ENCODE measurements at regions not wholly inside any gene's neighbourhood (a gene's known extent, or its start where the extent isn't known, plus 50 kb on each side); places are given as distances from the start of the nearest gene placed in this dataset. TPM values are rescaled to one million over a fixed set of nuclear protein-coding genes. Genes with fewer than 3 reads are reported as not detected.

DNA sequence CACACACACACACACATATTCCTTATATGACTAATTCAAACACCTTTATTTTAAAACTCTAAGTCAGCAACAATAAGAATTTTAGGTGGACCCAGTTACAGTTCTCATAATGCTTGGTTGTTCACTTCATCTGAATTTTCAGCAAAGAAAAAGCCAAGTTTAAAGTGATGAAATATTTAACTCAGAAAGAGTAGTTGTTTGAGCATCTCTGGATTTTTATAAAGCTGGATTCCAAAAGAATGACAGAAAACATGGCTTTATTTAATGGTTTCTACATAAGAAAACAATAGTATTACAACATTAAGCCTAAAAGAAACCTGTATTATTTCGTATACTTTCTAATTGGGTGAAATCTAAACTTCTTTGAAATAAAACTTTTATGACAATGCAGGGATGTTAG lies 54.2 kb upstream of the ADAMTS5 start:
- H3K36me3 ChIP-seq (replicated peaks in 1 of 2; ENCODE audit: control insufficient read depth in 1 of 2, insufficient read depth in 2 of 2, low read length in 2 of 2) = no peaks in the 10 kb centered on the region
- H4K20me1 ChIP-seq (ENCODE audit: insufficient read depth, low read length) = no peaks in the 10 kb centered on the region
- no peak overlapping the region for H3K9ac ChIP-seq (ENCODE audit: insufficient read depth, low read length, poor library complexity, severe bottlenecking)
- no peaks in the 10 kb centered on the region for H3K4me1 ChIP-seq (ENCODE audit: control insufficient read depth in 1 of 2, insufficient read depth in 2 of 2, low read length in 2 of 2)
- H3K27me3 ChIP-seq (ENCODE audit: control insufficient read depth in 2 of 2, insufficient read depth in 2 of 2, low read length in 2 of 2) = no peaks in the 10 kb centered on the region
- Mint-ChIP-seq H3K4me3 (no peak overlapping the region), H3K4me1 (no peaks in the 10 kb centered on the region), H3K27me3 (ENCODE audit: low read depth in 3 of 3) (peaks cover 0 to 3% (median 3%) of the 10 kb centered on the region in 3 donors), H3K36me3 (no peaks in the 10 kb centered on the region), H3K9me3 (peaks cover 2 to 8% (median 4%) of the 10 kb centered on the region in 7 donors), H3K27ac (no peak overlapping the region)
- H3K9me3 ChIP-seq (replicated peaks in 1 of 2; ENCODE audit: control insufficient read depth in 1 of 2, insufficient read depth in 1 of 2, low read length in 2 of 2) = no peaks in the 10 kb centered on the region
- intact Hi-C loops (cut with micrococcal nuclease) = no loop called here
- TF ChIP-seq, protein P1, sequence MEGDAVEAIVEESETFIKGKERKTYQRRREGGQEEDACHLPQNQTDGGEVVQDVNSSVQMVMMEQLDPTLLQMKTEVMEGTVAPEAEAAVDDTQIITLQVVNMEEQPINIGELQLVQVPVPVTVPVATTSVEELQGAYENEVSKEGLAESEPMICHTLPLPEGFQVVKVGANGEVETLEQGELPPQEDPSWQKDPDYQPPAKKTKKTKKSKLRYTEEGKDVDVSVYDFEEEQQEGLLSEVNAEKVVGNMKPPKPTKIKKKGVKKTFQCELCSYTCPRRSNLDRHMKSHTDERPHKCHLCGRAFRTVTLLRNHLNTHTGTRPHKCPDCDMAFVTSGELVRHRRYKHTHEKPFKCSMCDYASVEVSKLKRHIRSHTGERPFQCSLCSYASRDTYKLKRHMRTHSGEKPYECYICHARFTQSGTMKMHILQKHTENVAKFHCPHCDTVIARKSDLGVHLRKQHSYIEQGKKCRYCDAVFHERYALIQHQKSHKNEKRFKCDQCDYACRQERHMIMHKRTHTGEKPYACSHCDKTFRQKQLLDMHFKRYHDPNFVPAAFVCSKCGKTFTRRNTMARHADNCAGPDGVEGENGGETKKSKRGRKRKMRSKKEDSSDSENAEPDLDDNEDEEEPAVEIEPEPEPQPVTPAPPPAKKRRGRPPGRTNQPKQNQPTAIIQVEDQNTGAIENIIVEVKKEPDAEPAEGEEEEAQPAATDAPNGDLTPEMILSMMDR (IDR thresholded peaks at IDR 0.05) = no peak
- H3K4me3 ChIP-seq (replicated peaks in 1 of 3; ENCODE audit: low read depth in 2 of 3, low read length in 3 of 3) = no peak overlapping the region
- no peak overlapping the region for H3K27ac ChIP-seq (ENCODE audit: low read depth in 1 of 2, low read length in 2 of 2)
- no peaks in the 10 kb centered on the region for H3K79me2 ChIP-seq (ENCODE audit: insufficient read depth, low read length)
- no peak overlapping the region for H3K4me2 ChIP-seq (replicated peaks; ENCODE audit: extremely low read depth, low read length, poor library complexity, severe bottlenecking)
- no peak for DNase-seq
- no peak overlapping the region for H2AFZ ChIP-seq (ENCODE audit: insufficient read depth, low read depth, low read length, poor library complexity, severe bottlenecking)
- no CpG with 5 or more reads among the region's 1 CpG for WGBS (ENCODE audit: insufficient coverage)

DNA sequence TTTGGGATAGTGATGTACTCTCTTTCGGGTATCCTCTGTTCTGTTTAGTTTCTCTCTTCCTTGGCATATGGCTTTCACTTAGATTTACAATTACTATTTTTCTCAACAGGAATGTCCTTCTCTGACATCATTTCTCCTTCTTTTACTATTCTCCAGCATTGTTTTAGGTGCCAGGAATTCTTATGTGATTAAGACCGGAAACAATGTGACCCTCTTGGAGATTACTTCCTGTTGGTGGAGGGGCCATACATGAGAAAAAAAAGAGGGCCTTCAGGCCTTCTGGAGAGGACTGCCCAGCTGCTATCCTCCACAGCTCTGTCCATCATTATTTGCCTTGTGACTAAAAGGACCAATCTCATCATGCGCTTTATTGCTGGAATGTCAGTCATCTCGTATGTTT lies 50.4 kb upstream of the ADAMTS5 start:
- no peaks in the 10 kb centered on the region for H3K79me2 ChIP-seq (ENCODE audit: insufficient read depth, low read length)
- H3K36me3 ChIP-seq (replicated peaks in 1 of 2; ENCODE audit: control insufficient read depth in 1 of 2, insufficient read depth in 2 of 2, low read length in 2 of 2) = no peaks in the 10 kb centered on the region
- no peaks in the 10 kb centered on the region for H3K27me3 ChIP-seq (ENCODE audit: control insufficient read depth in 2 of 2, insufficient read depth in 2 of 2, low read length in 2 of 2)
- Mint-ChIP-seq H3K9me3 (peaks cover 2 to 8% (median 2%) of the 10 kb centered on the region in 7 donors), H3K27ac (no peak overlapping the region), H3K4me3 (peak overlapping the region in 1 of 2 donors; percentile 16), H3K36me3 (no peaks in the 10 kb centered on the region), H3K4me1 (no peaks in the 10 kb centered on the region), H3K27me3 (ENCODE audit: low read depth in 3 of 3) (peaks cover 0 to 2% (median 0%) of the 10 kb centered on the region in 3 donors)
- H3K27ac ChIP-seq (ENCODE audit: low read depth in 1 of 2, low read length in 2 of 2) = no peak overlapping the region
- H3K4me3 ChIP-seq (replicated peaks in 1 of 3; ENCODE audit: low read depth in 2 of 3, low read length in 3 of 3) = no peak overlapping the region
- no peak overlapping the region for H3K9ac ChIP-seq (ENCODE audit: insufficient read depth, low read length, poor library complexity, severe bottlenecking)
- H3K4me2 ChIP-seq (replicated peaks; ENCODE audit: extremely low read depth, low read length, poor library complexity, severe bottlenecking) = no peak overlapping the region
- DNase-seq = no peak
- H4K20me1 ChIP-seq (ENCODE audit: insufficient read depth, low read length) = no peaks in the 10 kb centered on the region
- no peaks in the 10 kb centered on the region for H3K9me3 ChIP-seq (replicated peaks in 1 of 2; ENCODE audit: control insufficient read depth in 1 of 2, insufficient read depth in 1 of 2, low read length in 2 of 2)
- no CpG with 5 or more reads among the region's 4 CpGs for WGBS (ENCODE audit: insufficient coverage)
- TF ChIP-seq, protein P1 (IDR thresholded peaks at IDR 0.05) = no peak
- intact Hi-C loops (cut with micrococcal nuclease) = no loop called here
- H3K4me1 ChIP-seq (ENCODE audit: control insufficient read depth in 1 of 2, insufficient read depth in 2 of 2, low read length in 2 of 2) = no peaks in the 10 kb centered on the region
- H2AFZ ChIP-seq (ENCODE audit: insufficient read depth, low read depth, low read length, poor library complexity, severe bottlenecking) = no peak overlapping the region

Small RNA genes in the stretch of these regions (small RNA-seq; reads per million reads assigned to genes)
- gene NCSTNP1 (ENCODE audit: insufficient read length, low read depth) (not detected), gene RF00026 (ENCODE audit: insufficient read length, low read depth) (not detected)
